Osteoblast (primary cell): ENCODE measurements at regions not wholly inside any gene's neighbourhood (a gene's known extent, or its start where the extent isn't known, plus 50 kb on each side); places are given as distances from the start of the nearest gene placed in this dataset.

Experiments
- DNase-seq: peaks from one replicate; pipeline ENCODE4 v3.0.0; 2011; ENCODE audit warnings: low spot score, mixed read lengths; ENCODE audit not compliant: insufficient read length; ENCODE audit errors: missing footprints
- H2AFZ ChIP-seq: 2 replicates; pipeline ENCODE4 v1.6.0; 2011; ENCODE audit warnings: mild to moderate bottlenecking, low read length
- H3K27ac ChIP-seq: 2 replicates; pipeline ENCODE4 v1.5.1; 2011; ENCODE audit warnings: mild to moderate bottlenecking, low read depth, low read length, moderate library complexity
- H3K27me3 ChIP-seq: 2 replicates; pipeline ENCODE4 v1.6.0; 2012; ENCODE audit warnings: mild to moderate bottlenecking, control low read depth, inconsistent platforms, low read length, moderate library complexity; ENCODE audit not compliant: insufficient read depth
- H3K36me3 ChIP-seq: 2 replicates; pipeline ENCODE4 v1.5.1; 2011; ENCODE audit warnings: mild to moderate bottlenecking, low read length, control low read depth, moderate library complexity; ENCODE audit not compliant: insufficient read depth
- H3K4me1 ChIP-seq: 2 replicates; pipeline ENCODE4 v1.5.1; 2011; ENCODE audit warnings: mild to moderate bottlenecking, low read length, control low read depth, moderate library complexity; ENCODE audit not compliant: insufficient read depth
- H3K4me2 ChIP-seq: 2 replicates; pipeline ENCODE4 v1.6.0; 2011; ENCODE audit warnings: mild to moderate bottlenecking, low read length; ENCODE audit not compliant: insufficient read depth
- H3K4me3 ChIP-seq: fragments of 200-600 bp; sonication (generic); 3 replicates; pipeline ENCODE4 v1.5.1; 2012; ENCODE audit warnings: mild to moderate bottlenecking, low read length, inconsistent platforms; ENCODE audit not compliant: insufficient read depth
- H3K79me2 ChIP-seq: 2 replicates; pipeline ENCODE4 v1.6.0; 2012; ENCODE audit warnings: mild to moderate bottlenecking, low read length, control low read depth, inconsistent platforms; ENCODE audit not compliant: insufficient read depth
- H3K9me3 ChIP-seq: 2 replicates; pipeline ENCODE4 v1.5.1; 2011; ENCODE audit warnings: low read depth, low read length, control low read depth
- H4K20me1 ChIP-seq: 2 replicates; pipeline ENCODE4 v1.6.0; 2012; ENCODE audit warnings: mild to moderate bottlenecking, low read length, control low read depth; ENCODE audit not compliant: insufficient read depth
- TF ChIP-seq, protein P1 (sequence below): IDR thresholded peaks from 2 replicates; pipeline ENCODE4 v1.5.1; 2011; ENCODE audit warnings: mild to moderate bottlenecking, low read depth, low read length, moderate library complexity; ENCODE audit errors: extremely low read depth

- Histone ChIP-seq H3K4me3 (no peak overlapping the region), H3K36me3 (no peaks in the 10 kb centered on the region), H3K9me3 (no peaks in the 10 kb centered on the region), H4K20me1 (no peaks in the 10 kb centered on the region), H3K79me2 (no peaks in the 10 kb centered on the region), H3K27me3 (no peaks in the 10 kb centered on the region), H3K4me2 (no peak overlapping the region), H3K27ac (peak overlapping the region; percentile 20), H2AFZ (peak overlapping the region; percentile 71), H3K4me1 (peaks cover 41% of the 10 kb centered on the region)
- TF ChIP-seq, protein P1, sequence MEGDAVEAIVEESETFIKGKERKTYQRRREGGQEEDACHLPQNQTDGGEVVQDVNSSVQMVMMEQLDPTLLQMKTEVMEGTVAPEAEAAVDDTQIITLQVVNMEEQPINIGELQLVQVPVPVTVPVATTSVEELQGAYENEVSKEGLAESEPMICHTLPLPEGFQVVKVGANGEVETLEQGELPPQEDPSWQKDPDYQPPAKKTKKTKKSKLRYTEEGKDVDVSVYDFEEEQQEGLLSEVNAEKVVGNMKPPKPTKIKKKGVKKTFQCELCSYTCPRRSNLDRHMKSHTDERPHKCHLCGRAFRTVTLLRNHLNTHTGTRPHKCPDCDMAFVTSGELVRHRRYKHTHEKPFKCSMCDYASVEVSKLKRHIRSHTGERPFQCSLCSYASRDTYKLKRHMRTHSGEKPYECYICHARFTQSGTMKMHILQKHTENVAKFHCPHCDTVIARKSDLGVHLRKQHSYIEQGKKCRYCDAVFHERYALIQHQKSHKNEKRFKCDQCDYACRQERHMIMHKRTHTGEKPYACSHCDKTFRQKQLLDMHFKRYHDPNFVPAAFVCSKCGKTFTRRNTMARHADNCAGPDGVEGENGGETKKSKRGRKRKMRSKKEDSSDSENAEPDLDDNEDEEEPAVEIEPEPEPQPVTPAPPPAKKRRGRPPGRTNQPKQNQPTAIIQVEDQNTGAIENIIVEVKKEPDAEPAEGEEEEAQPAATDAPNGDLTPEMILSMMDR = no peak
- no peak for DNase-seq
These were observed 169.1 kb upstream of the SYT6 start for GRCh38 chr1:114322734-114323133.

- Histone ChIP-seq H3K4me3 (no peak overlapping the region), H3K79me2 (no peaks in the 10 kb centered on the region), H3K4me2 (no peak overlapping the region), H3K36me3 (no peaks in the 10 kb centered on the region), H3K27me3 (no peaks in the 10 kb centered on the region), H3K27ac (no peak overlapping the region), H3K4me1 (peaks cover 41% of the 10 kb centered on the region), H3K9me3 (no peaks in the 10 kb centered on the region), H4K20me1 (no peaks in the 10 kb centered on the region), H2AFZ (no peak overlapping the region)
- no peak for DNase-seq
- TF ChIP-seq, protein P1 = no peak
These were observed 168.5 kb upstream of the SYT6 start for GRCh38 chr1:114322207-114322606.

DNA sequence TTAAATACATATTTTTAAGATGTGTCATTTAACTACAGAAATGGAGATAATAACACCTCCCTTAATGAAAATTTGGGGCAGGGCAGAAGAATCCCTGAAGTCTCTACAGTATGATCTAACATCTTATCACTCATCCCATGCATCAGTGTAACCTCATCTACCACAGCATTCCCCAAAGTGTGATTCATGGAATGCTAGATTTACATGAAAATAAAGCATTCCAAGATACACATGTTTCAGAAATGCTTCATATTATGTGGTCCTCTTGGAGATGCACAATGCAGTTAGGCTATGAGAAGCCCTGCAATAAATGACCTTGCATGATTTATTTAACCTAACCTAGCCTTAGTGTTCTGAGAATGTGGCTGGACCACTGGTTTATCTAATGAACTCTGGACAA is 166.9 kb upstream of the SYT6 start:
- peaks cover 48% of the 10 kb centered on the region for H3K4me1 ChIP-seq

GRCh38 chr1:114319418-114319817 is 165.7 kb upstream of the SYT6 start:
- peak overlapping the region; percentile 24 for H3K4me3 ChIP-seq
- H4K20me1 ChIP-seq = no peaks in the 10 kb centered on the region
- H3K27me3 ChIP-seq = no peaks in the 10 kb centered on the region
- H3K79me2 ChIP-seq = no peaks in the 10 kb centered on the region
- peak overlapping the region; percentile 76 for H3K27ac ChIP-seq
- peaks cover 58% of the 10 kb centered on the region for H3K4me1 ChIP-seq
- no peak overlapping the region for H2AFZ ChIP-seq
- peak; percentile 88 for DNase-seq
- H3K9me3 ChIP-seq = no peaks in the 10 kb centered on the region
- TF ChIP-seq, protein P1 = no peak
- peak overlapping the region; percentile 71 for H3K4me2 ChIP-seq
- H3K36me3 ChIP-seq = no peaks in the 10 kb centered on the region

More for the DNA sequence above, 166.9 kb upstream of the SYT6 start:
- H3K4me2 ChIP-seq = peak overlapping the region; percentile 71
- peak overlapping the region; percentile 76 for H3K27ac ChIP-seq
- DNase-seq = peak; percentile 82
- no peak overlapping the region for H3K4me3 ChIP-seq
- no peak overlapping the region for H2AFZ ChIP-seq
- no peaks in the 10 kb centered on the region for H3K79me2 ChIP-seq
- no peaks in the 10 kb centered on the region for H3K9me3 ChIP-seq
- no peaks in the 10 kb centered on the region for H3K36me3 ChIP-seq
- no peaks in the 10 kb centered on the region for H3K27me3 ChIP-seq
- H4K20me1 ChIP-seq = no peaks in the 10 kb centered on the region
- TF ChIP-seq, protein P1 = no peak
